MM.1S (cell line): ENCODE measurements at regions not wholly inside any gene's neighbourhood (a gene's known extent, or its start where the extent isn't known, plus 50 kb on each side); places are given as distances from the start of the nearest gene placed in this dataset.

Source experiments
- DNase-seq: peaks from one replicate; pipeline ENCODE4 v3.0.0-alpha.2; 2015
- H2AFZ ChIP-seq: fragments of 300-600 bp; sonication (generic); 2 replicates; pipeline ENCODE4 v1.6.0; 2016; ENCODE audit warnings: antibody characterized with exemption, low read length
- H3F3A ChIP-seq: fragments of 300-600 bp; sonication (generic); 2 replicates; pipeline ENCODE4 v1.6.1; 2016; ENCODE audit warnings: mild to moderate bottlenecking, antibody characterized with exemption, low read length, moderate library complexity, mixed read lengths; ENCODE audit not compliant: insufficient read depth
- H3K27ac ChIP-seq: fragments of 300-600 bp; sonication (generic); 2 replicates; pipeline ENCODE4 v1.5.1; 2016; ENCODE audit warnings: mild to moderate bottlenecking, low read length
- H3K27me3 ChIP-seq: fragments of 300-600 bp; sonication (generic); replicated peaks from 2 replicates; pipeline ENCODE4 v1.6.0; 2016; ENCODE audit warnings: low read length; ENCODE audit not compliant: insufficient read depth
- H3K36me3 ChIP-seq: fragments of 300-600 bp; sonication (generic); replicated peaks from 2 replicates; pipeline ENCODE4 v1.6.1; 2016; ENCODE audit warnings: mild to moderate bottlenecking, low read length, mixed read lengths; ENCODE audit not compliant: insufficient read depth
- H3K4me1 ChIP-seq: fragments of 300-600 bp; sonication (generic); 2 replicates; pipeline ENCODE4 v1.6.1; 2016; ENCODE audit warnings: low read length, mixed read lengths
- H3K4me2 ChIP-seq: fragments of 300-600 bp; sonication (generic); 2 replicates; pipeline ENCODE4 v1.6.0; 2016; ENCODE audit warnings: low read depth, low read length
- H3K4me3 ChIP-seq: fragments of 300-600 bp; sonication (generic); 2 replicates; pipeline ENCODE4 v1.5.1; 2016; ENCODE audit warnings: low read length, mixed read lengths
- H3K79me2 ChIP-seq: fragments of 300-600 bp; sonication (generic); 2 replicates; pipeline ENCODE4 v1.6.1; 2016; ENCODE audit warnings: mixed run types, low read length, mixed read lengths
- H3K9ac ChIP-seq: fragments of 300-600 bp; sonication (generic); 2 replicates; pipeline ENCODE4 v1.6.1; 2016; ENCODE audit warnings: low read length, mixed read lengths
- H3K9me2 ChIP-seq: fragments of 300-600 bp; sonication (generic); replicated peaks from 2 replicates; pipeline ENCODE4 v1.6.1; 2016; ENCODE audit warnings: mild to moderate bottlenecking, low read length, mixed read lengths; ENCODE audit not compliant: insufficient read depth
- H3K9me3 ChIP-seq: fragments of 300-600 bp; sonication (generic); replicated peaks from 2 replicates; pipeline ENCODE4 v1.6.1; 2016; ENCODE audit warnings: mild to moderate bottlenecking, low read length, mixed read lengths; ENCODE audit not compliant: insufficient read depth
- H4K20me1 ChIP-seq: fragments of 300-600 bp; sonication (generic); 2 replicates; pipeline ENCODE4 v1.6.1; 2016; ENCODE audit warnings: mild to moderate bottlenecking, low read length, moderate library complexity, mixed read lengths; ENCODE audit not compliant: insufficient read depth
- CTCF ChIP-seq: fragments of 300-600 bp; sonication (generic); IDR thresholded peaks from 2 replicates; pipeline ENCODE4 v1.5.1; 2016; ENCODE audit warnings: antibody characterized with exemption, low read length, mixed read lengths
- EZH2 ChIP-seq: fragments of 300-600 bp; sonication (generic); optimal IDR thresholded peaks from 2 replicates; pipeline ENCODE3; 2017; ENCODE audit warnings: low read depth, mild to moderate bottlenecking, antibody characterized with exemption, low read length, mixed read lengths
- EZH2phosphoT487 ChIP-seq: fragments of 300-600 bp; sonication (generic); IDR thresholded peaks from 2 replicates; pipeline ENCODE4 v1.6.1; 2018; ENCODE audit warnings: antibody characterized with exemption, low read length

GRCh38 chrX:25084446-25084845, 68.7 kb upstream of the ARX start:
- no peak overlapping the region for H3K4me3 ChIP-seq
- no peak overlapping the region for H3K27ac ChIP-seq
- H4K20me1 ChIP-seq, result no peaks in the 10 kb centered on the region
- H3F3A ChIP-seq, result no peaks in the 10 kb centered on the region
- no peaks in the 10 kb centered on the region for H3K27me3 ChIP-seq
- H2AFZ ChIP-seq, result no peak overlapping the region
- no peak overlapping the region for H3K4me2 ChIP-seq
- no peaks in the 10 kb centered on the region for H3K4me1 ChIP-seq
- no peaks in the 10 kb centered on the region for H3K9me3 ChIP-seq
- no peaks in the 10 kb centered on the region for H3K79me2 ChIP-seq
- no peaks in the 10 kb centered on the region for H3K9me2 ChIP-seq
- H3K9ac ChIP-seq, result no peak overlapping the region
- no peaks in the 10 kb centered on the region for H3K36me3 ChIP-seq
- DNase-seq, result no peak
- TF ChIP-seq EZH2 (no peak), CTCF (no peak), EZH2phosphoT487 (no peak)

GRCh38 chrX:25083661-25084060, 67.9 kb upstream of the ARX start:
- H3K27ac ChIP-seq, result no peak overlapping the region
- H3K4me3 ChIP-seq, result no peak overlapping the region
- H3K79me2 ChIP-seq, result no peaks in the 10 kb centered on the region
- H3K4me2 ChIP-seq, result no peak overlapping the region
- no peaks in the 10 kb centered on the region for H3K36me3 ChIP-seq
- H2AFZ ChIP-seq, result no peak overlapping the region
- no peaks in the 10 kb centered on the region for H3K9me2 ChIP-seq
- no peaks in the 10 kb centered on the region for H3F3A ChIP-seq
- no peaks in the 10 kb centered on the region for H3K27me3 ChIP-seq
- TF ChIP-seq EZH2 (no peak), CTCF (no peak), EZH2phosphoT487 (no peak)
- no peak for DNase-seq
- no peaks in the 10 kb centered on the region for H4K20me1 ChIP-seq
- no peaks in the 10 kb centered on the region for H3K9me3 ChIP-seq
- no peaks in the 10 kb centered on the region for H3K4me1 ChIP-seq
- no peak overlapping the region for H3K9ac ChIP-seq

GRCh38 chrX:25079020-25079419, 63.3 kb upstream of the ARX start:
- TF ChIP-seq EZH2phosphoT487 (no peak), EZH2 (no peak), CTCF (no peak)
- Histone ChIP-seq H3K27ac (no peak overlapping the region), H3F3A (no peaks in the 10 kb centered on the region), H3K4me3 (no peak overlapping the region), H3K9me3 (no peaks in the 10 kb centered on the region), H2AFZ (no peak overlapping the region), H3K9ac (no peak overlapping the region), H3K36me3 (no peaks in the 10 kb centered on the region), H4K20me1 (no peaks in the 10 kb centered on the region), H3K4me2 (no peak overlapping the region), H3K4me1 (no peaks in the 10 kb centered on the region), H3K27me3 (no peaks in the 10 kb centered on the region), H3K9me2 (no peaks in the 10 kb centered on the region), H3K79me2 (no peaks in the 10 kb centered on the region)
- DNase-seq, result no peak
